Stimulated activated CD4-positive, alpha-beta T cell treated with anti-CD3 and anti-CD28 coated beads, Interleukin-1b, Interleukin-23, amount 100 ng/mL, for 24 hours (primary cell): ENCODE measurements at regions not wholly inside any gene's neighbourhood (a gene's known extent, or its start where the extent isn't known, plus 50 kb on each side); places are given as distances from the start of the nearest gene placed in this dataset.
"Not testable (repeated sequence)": the region's sequence is repeated elsewhere in the genome, so short reads cannot be mapped to it uniquely, and the experiment has no call there.

Source experiments
- DNase-seq, 4 experiments: peaks; one replicate each; pipeline ENCODE4 v3.0.0-alpha.2; 2020; ENCODE audit warnings: low read depth in 4 of 4, low spot score in 1 of 4

DNA sequence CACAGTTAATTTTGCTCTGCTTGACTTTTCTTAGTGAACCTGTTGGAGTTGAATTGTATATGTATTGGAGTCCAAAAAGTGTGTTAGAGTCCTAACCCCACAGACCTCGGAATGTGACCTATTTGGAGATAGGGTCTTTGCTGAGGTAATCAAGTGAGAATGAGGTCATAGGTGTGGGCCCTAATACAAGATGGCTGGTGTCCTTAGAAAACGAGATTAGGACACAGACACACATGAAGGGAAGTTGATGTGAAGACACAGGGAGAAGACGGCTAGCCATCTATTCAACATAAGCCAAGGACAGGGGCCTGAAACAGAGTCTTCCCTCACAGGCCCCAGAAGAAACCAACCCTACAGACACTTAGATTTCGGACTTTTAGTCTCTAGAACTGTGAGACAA is 260.6 kb upstream of the NEBL start:
- DNase-seq = no peak

- DNase-seq = no peak
Measured at GRCh38 chr10:21150166-21150565, 253.1 kb upstream of the NEBL start.

DNA sequence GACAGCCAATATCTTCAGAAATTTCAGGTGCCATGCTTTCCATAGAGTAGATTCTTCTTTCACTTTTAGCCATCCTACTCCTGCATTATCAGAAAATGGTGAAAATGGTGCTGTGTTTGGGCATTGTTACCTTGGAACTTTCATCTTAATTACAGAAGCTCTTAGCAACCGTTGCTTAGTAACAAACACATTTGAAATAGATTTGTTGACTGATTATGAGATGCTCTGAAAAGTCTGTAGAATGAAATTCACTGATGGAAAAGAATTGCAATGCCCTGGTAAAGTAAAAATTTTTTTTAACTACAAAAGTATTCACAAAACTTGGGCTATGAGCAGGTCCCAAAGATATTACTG is 249.3 kb upstream of the NEBL start:
- DNase-seq = no peak

- DNase-seq = no peak
Measured at GRCh38 chr10:21145751-21146435, 248.8 kb upstream of the NEBL start.

DNA sequence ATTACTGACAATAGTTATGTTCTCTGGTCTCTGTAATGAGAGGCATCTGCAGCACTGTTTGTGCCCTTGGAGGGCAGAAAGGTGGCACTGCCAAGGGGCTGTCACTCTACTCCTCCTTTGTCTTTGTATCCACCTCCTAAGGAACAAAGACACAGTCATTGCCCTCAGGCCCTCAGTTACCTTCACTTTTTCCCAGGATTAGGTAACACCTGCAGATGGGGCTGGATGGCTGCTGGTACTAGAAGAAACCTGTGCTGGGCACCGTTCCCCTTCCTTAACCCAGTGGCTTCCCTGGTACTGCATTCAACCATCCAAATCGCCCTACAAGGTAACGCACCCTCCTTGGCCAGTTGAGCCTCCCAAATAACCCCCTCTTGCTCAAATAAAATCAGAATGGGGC is 246.9 kb upstream of the NEBL start:
- no peak for DNase-seq

- DNase-seq = no peak
Measured at GRCh38 chr10:21141946-21142492, 244.9 kb upstream of the NEBL start.

- DNase-seq = no peak
Measured at GRCh38 chr10:21138769-21139340, 241.7 kb upstream of the NEBL start.

- DNase-seq = no peak
Measured at GRCh38 chr10:21135023-21135931, 238.2 kb upstream of the NEBL start.

DNA sequence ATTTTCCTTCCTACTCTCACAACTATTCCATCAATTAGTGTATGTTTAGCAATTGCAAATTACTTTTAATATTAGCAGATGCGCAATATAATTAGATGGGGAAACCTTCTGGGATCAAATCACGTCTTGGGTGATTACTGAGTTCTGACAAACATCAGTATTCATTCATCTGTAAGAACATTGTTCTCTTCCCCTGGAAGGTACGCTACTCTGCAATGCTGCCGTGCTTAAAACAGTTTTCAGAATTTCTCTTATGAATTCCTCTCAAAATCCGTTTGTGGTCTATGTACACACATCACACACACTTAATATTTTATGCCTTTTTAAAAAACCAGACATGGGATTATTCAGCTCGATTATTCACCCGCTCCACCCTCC is 237.5 kb upstream of the NEBL start:
- DNase-seq = no peak

- no peak for DNase-seq
Measured at GRCh38 chr10:21130683-21131442, 233.8 kb upstream of the NEBL start.

GRCh38 chr10:21130108-21130507 is 233.0 kb upstream of the NEBL start:
- no peak for DNase-seq

- DNase-seq = no peak
Measured at GRCh38 chr10:21125471-21126228, 228.5 kb upstream of the NEBL start.

DNA sequence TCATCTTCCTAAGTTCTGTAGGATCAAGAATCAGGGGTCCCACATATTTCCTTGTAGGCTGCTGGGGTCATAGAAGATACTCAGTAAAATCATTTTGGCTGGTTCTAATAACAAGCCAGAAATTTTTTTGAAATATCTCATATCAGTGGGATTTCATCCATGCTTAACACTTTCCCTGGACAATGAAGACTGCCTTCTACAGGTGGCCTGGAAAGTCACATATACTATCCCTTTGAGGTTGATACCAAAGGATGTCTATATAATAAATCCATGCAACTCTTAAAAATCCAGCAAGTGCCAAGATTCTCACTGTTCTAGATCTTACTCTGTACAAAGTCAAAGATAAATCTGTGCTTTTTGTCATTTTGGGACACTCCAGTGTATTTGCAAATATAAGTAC is 225.8 kb upstream of the NEBL start:
- DNase-seq = no peak

DNA sequence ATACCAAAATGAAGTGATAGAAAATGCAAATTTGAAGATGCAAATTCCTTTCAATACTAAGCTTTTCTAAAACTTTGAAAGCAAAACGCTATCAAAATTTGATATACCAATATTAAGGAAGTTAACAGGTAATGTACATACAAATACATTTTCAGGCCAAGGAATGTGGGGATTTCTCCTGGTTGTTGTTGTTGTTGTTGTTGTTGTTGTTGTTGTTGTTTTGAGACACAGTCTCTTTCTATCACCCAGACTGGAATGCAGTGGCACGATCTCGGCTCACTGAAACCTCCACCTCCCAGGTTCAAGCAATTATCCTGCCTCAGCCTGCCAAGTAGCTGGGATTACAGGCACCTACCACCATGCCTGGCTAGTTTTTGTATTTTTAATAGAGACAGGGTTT is 224.7 kb upstream of the NEBL start:
- DNase-seq = not testable (repeated sequence)

DNA sequence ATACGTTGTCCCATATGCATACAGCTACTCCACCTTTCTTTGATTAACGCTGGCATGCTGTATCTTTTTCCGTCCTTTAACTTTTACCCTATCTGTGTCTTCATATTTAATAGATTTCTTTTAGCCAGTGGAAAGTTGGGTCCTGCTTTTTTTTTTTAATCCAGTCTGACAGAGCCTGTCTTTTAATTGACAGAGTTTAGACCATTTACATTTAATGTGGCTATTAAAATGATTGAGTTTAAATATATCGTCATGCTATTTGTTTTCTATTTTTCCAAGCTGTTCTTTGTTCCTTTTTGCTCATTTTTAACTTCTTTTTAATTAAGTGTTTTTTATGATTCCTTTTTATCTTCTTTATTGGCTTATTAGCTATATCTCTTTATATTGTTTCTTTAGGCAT is 217.6 kb upstream of the NEBL start:
- DNase-seq = no peak

- DNase-seq = no peak
Measured at GRCh38 chr10:21110358-21110757, 213.2 kb upstream of the NEBL start.

- not testable (repeated sequence) for DNase-seq
Measured at GRCh38 chr10:21106931-21107330, 209.8 kb upstream of the NEBL start.

DNA sequence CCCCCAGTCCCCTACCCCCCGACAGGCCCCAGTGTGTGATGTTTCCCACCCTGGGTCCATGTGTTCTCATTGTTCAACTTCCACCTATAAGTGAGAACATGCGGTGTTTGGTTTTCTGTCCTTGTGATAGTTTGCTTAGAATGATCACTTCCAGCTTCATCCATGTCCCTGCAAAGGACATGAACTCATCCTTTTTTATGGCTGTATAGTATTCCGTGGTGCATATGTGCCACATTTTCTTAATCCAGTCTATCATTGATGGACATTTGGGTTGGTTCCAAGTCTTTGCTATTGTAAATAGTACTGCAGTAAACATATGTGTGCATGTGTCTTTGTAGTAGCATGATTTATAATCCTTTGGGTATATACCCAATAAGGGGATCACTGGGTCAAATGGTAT is 208.2 kb upstream of the NEBL start:
- DNase-seq = not testable (repeated sequence)

GRCh38 chr10:21100871-21101514 is 203.9 kb upstream of the NEBL start:
- DNase-seq = no peak

DNA sequence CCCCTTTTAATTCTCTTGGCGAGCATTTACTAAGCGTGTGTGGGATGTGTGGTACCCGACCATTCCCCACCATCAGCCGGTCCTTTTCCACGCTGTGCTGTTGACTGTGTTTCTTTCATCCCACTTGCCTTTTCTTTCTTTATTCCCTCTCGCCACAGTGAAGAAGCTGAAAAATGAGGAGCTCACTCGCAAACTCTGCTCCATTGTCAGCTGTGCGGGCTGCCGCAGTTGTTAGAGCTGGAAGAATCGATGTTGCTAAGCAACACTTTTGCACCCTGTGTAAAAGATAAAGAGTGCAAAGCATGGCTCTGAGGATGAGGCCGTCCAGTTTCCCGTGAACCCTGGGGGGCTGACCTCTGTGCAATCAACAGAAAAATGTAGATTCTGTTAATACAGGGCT is 203.1 kb upstream of the NEBL start:
- DNase-seq = no peak
